ENCODE measurements at regions not wholly inside any gene's neighbourhood (a gene's known extent, or its start where the extent isn't known, plus 50 kb on each side); places are given as distances from the start of the nearest gene placed in this dataset.

DNA sequence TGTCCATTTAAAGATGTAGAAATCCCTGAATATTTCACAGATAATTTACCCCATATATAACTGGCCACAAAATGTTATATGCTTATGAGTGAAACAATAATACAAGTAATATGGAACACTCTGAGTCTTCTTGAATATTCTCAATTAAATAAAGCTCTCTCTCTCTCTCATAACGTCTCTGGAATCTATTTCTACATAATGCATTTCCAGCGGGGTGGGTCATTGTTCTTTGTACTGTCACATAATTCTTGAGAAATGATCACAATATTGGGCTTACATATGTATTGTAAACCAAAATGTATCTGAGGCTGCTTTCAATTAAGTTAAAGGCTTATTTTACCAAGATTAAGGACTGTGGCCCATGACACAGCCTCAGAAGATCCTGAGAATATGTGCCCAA is 596.3 kb downstream of the FAT4 start:
- H3K27ac Mint-ChIP-seq = no peak overlapping the region
- no peaks in the 10 kb centered on the region for H3K27me3 Mint-ChIP-seq
- intact Hi-C loops (cut with micrococcal nuclease) = no loop called here
- TF ChIP-seq, protein P1, sequence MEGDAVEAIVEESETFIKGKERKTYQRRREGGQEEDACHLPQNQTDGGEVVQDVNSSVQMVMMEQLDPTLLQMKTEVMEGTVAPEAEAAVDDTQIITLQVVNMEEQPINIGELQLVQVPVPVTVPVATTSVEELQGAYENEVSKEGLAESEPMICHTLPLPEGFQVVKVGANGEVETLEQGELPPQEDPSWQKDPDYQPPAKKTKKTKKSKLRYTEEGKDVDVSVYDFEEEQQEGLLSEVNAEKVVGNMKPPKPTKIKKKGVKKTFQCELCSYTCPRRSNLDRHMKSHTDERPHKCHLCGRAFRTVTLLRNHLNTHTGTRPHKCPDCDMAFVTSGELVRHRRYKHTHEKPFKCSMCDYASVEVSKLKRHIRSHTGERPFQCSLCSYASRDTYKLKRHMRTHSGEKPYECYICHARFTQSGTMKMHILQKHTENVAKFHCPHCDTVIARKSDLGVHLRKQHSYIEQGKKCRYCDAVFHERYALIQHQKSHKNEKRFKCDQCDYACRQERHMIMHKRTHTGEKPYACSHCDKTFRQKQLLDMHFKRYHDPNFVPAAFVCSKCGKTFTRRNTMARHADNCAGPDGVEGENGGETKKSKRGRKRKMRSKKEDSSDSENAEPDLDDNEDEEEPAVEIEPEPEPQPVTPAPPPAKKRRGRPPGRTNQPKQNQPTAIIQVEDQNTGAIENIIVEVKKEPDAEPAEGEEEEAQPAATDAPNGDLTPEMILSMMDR (IDR thresholded peaks at IDR 0.05) = no peak
- ChIA-PET CTCF (no interaction called here), POLR2A (no interaction called here)
- H3K9me3 Mint-ChIP-seq = peaks cover 2% of the 10 kb centered on the region
- DNase-seq = no peak
- H3K36me3 Mint-ChIP-seq (ENCODE audit: low read depth) = no peaks in the 10 kb centered on the region
- H3K4me1 Mint-ChIP-seq (ENCODE audit: low read depth) = no peaks in the 10 kb centered on the region
- ATAC-seq = no peak
- H3K4me3 Mint-ChIP-seq = no peak overlapping the region

DNA sequence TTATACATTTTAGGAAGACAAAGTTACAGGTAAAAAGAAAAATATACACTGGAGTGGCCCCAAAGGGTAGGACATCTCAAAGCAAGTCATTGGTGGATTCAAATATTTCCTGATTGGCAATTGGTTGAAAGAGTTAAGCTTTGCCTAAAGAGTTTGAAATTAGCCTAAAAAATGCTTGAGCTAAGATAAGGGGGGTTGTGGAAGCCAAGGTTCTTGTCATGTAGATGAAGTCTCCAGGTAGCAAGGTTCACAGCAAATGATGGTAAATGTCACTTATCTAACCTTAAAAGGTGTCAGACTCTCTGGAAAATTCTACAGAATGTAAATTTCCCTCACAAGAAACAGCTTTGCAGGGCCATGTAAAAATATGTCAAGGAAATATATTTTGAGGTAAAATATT is 596.7 kb downstream of the FAT4 start:
- H3K27ac Mint-ChIP-seq = no peak overlapping the region
- no peak overlapping the region for H3K4me3 Mint-ChIP-seq
- ChIA-PET POLR2A (no interaction called here), CTCF (no interaction called here)
- intact Hi-C loops (cut with micrococcal nuclease) = no loop called here
- H3K9me3 Mint-ChIP-seq = no peaks in the 10 kb centered on the region
- TF ChIP-seq, protein P1 (IDR thresholded peaks at IDR 0.05) = no peak
- no peaks in the 10 kb centered on the region for H3K36me3 Mint-ChIP-seq (ENCODE audit: low read depth)
- no peaks in the 10 kb centered on the region for H3K4me1 Mint-ChIP-seq (ENCODE audit: low read depth)
- no peaks in the 10 kb centered on the region for H3K27me3 Mint-ChIP-seq
- ATAC-seq (no peak), DNase-seq (no peak)

DNA sequence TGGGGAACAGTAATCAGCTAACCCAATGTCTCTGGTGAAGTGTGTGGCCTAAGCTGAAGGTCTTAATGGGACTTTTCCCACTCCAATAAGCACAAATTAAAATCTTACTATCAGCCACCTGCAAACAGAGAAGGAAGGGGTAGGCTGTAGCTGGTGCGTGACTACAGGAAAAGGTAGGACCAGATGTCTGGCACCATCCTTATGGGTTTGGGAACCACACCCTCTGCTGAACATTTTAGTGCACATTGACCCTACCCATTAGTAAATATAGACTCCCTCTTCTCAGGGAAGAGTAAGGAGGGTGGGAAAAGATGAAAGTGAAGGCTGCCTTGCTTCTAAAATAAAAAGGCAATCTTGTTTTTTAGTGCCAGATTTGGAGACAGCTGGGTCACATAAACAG is 602.8 kb downstream of the FAT4 start:
- POLR2A ChIA-PET = no interaction called here
- ATAC-seq = no peak
- H3K4me3 Mint-ChIP-seq = no peak overlapping the region

DNA sequence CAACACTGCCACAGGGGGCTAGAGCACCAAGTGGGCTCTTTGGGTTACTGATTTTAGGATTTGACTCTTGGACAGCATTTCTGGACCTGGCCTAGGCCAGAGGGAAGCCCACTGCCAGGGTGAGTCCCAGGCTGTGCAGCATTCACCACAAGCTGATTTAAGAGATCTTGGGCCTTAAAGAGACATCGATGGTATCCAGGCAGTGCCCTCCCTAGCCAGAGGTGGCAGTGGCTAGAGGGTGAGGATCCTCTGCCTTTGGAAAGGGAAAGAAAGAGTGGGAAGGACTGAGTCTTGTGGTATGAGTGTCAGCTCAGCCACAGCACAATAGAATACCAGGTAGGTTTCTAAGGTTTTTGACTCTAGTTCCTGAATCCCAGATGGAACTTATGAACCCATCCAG is 613.9 kb downstream of the FAT4 start:
- no peak overlapping the region for H3K4me3 Mint-ChIP-seq
- DNase-seq (no peak), ATAC-seq (no peak)
- H3K4me1 Mint-ChIP-seq (ENCODE audit: low read depth) = no peaks in the 10 kb centered on the region
- no peaks in the 10 kb centered on the region for H3K27me3 Mint-ChIP-seq
- intact Hi-C loops (cut with micrococcal nuclease) = no loop called here
- no peaks in the 10 kb centered on the region for H3K36me3 Mint-ChIP-seq (ENCODE audit: low read depth)
- ChIA-PET POLR2A (no interaction called here), CTCF (no interaction called here)
- H3K9me3 Mint-ChIP-seq = peaks cover 10% of the 10 kb centered on the region
- TF ChIP-seq, protein P1 (IDR thresholded peaks at IDR 0.05) = no peak
- H3K27ac Mint-ChIP-seq = no peak overlapping the region

More for the DNA sequence above, 602.8 kb downstream of the FAT4 start:
- CTCF ChIA-PET = no interaction called here
- Mint-ChIP-seq H3K36me3 (ENCODE audit: low read depth) (no peaks in the 10 kb centered on the region), H3K27me3 (no peaks in the 10 kb centered on the region), H3K9me3 (no peaks in the 10 kb centered on the region), H3K4me1 (ENCODE audit: low read depth) (no peaks in the 10 kb centered on the region), H3K27ac (no peak overlapping the region)
- DNase-seq = no peak
- intact Hi-C loops (cut with micrococcal nuclease) = no loop called here
- TF ChIP-seq, protein P1 (IDR thresholded peaks at IDR 0.05) = no peak

DNA sequence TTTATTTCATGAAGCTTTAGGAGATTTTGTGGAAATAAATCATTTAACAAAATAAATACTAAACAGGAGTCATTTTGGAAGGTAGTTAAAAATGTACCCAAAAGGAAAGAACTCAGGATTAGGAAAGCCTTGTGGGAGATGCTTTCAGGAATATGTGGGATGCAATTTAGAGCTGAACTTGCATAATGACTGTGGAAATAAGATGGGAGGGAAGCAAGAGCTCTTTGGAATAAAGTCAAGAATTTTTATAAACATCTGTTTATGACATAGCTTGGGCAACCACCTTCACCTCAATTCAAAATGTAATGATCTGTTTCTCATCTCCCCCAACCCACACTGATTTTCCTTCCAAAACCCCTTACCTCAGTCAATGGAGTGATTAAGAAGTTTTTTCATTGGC is 623.8 kb downstream of the FAT4 start:
- TF ChIP-seq, protein P1 (IDR thresholded peaks at IDR 0.05) = no peak
- DNase-seq = no peak
- ChIA-PET POLR2A (no interaction called here), CTCF (no interaction called here)
- no peaks in the 10 kb centered on the region for H3K4me1 Mint-ChIP-seq (ENCODE audit: low read depth)
- H3K9me3 Mint-ChIP-seq = peaks cover 10% of the 10 kb centered on the region
- no peak overlapping the region for H3K27ac Mint-ChIP-seq
- intact Hi-C loops (cut with micrococcal nuclease) = no loop called here
- ATAC-seq = no peak
- no peaks in the 10 kb centered on the region for H3K36me3 Mint-ChIP-seq (ENCODE audit: low read depth)
- no peak overlapping the region for H3K4me3 Mint-ChIP-seq
- no peaks in the 10 kb centered on the region for H3K27me3 Mint-ChIP-seq
